Subcutaneous abdominal adipose tissue (tissue), 5 donors: ENCODE measurements at regions not wholly inside any gene's neighbourhood (a gene's known extent, or its start where the extent isn't known, plus 50 kb on each side); places are given as distances from the start of the nearest gene placed in this dataset.

Source experiments
- H3K27ac ChIP-seq: one replicate; pipeline ENCODE4 v1.7.0; 2013; ENCODE audit warnings: low read depth, mild to moderate bottlenecking, inconsistent platforms, low read length, moderate library complexity
- H3K27me3 ChIP-seq, 5 donors: one replicate each; pipeline ENCODE4 v1.7.0; 2013; ENCODE audit warnings: low read length in 5 of 5, inconsistent platforms in 1 of 5; ENCODE audit not compliant: control insufficient read depth in 5 of 5, insufficient read depth in 4 of 5
- H3K36me3 ChIP-seq, 5 donors: one replicate each; pipeline ENCODE4 v1.7.0; 2013; ENCODE audit warnings: low read length in 5 of 5; ENCODE audit not compliant: control insufficient read depth in 5 of 5, insufficient read depth in 5 of 5
- H3K4me1 ChIP-seq, 5 donors: one replicate each; pipeline ENCODE4 v1.7.0; 2013; ENCODE audit warnings: low read length in 5 of 5, mild to moderate bottlenecking in 3 of 5, moderate library complexity in 1 of 5; ENCODE audit not compliant: control insufficient read depth in 5 of 5, insufficient read depth in 5 of 5
- H3K4me3 ChIP-seq, 5 donors: one replicate each; pipeline ENCODE4 v1.7.0; 2013; ENCODE audit warnings: low read length in 5 of 5, low read depth in 1 of 5
- H3K9ac ChIP-seq, 5 donors: one replicate each; pipeline ENCODE4 v1.7.0; 2013; ENCODE audit warnings: low read length in 5 of 5, mild to moderate bottlenecking in 4 of 5, moderate library complexity in 3 of 5
- H3K9me3 ChIP-seq, 5 donors: one replicate each; pipeline ENCODE4 v1.7.0; 2013; ENCODE audit warnings: low read length in 5 of 5; ENCODE audit not compliant: control insufficient read depth in 5 of 5
- donor health status: healthy.
- donor health status: healthy.
- donor health status: healthy.
- donor health status: healthy.
- donor health status: healthy.

DNA sequence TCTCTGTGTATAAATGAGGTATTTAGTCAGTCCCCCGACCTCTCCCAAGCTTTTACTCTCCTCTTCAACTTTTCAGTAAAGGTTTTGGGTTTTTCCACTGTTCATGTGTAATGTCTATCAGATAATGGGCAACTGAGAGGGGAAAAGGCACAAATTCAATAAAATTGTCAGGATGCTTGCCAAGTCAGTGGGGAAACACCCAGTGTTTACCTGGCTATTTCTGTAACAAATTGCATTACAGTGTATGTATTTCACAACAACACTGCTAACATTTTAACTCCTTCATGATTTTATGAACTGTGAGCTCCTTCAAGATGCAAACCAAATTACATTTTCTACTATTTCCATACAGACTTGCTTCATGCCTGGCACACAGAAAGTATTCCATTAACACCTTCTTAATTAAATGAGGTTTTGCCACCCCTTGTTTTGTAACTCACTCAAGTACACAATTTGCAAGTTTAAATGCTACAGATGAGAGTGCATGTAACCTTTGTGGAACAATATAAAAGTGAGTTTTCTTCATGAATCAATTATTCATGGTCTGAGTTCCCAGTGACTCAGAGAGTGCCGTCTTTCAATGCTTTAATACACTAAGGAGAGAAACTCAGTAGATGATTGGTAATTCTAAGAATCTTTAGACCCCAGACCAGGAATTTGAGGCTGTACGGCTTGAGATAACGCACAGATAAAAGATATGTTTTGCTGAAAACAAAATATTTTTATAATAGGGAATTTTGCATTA lies 149.8 kb upstream of the TLL1 start:
- Histone ChIP-seq H3K9ac (no peak overlapping the region), H3K36me3 (no peaks in the 10 kb centered on the region), H3K27me3 (no peaks in the 10 kb centered on the region), H3K4me3 (no peak overlapping the region), H3K4me1 (peaks cover 0 to 9% (median 4%) of the 10 kb centered on the region in 5 donors), H3K9me3 (peaks cover 0 to 4% (median 0%) of the 10 kb centered on the region in 5 donors), H3K27ac (no peak overlapping the region)

DNA sequence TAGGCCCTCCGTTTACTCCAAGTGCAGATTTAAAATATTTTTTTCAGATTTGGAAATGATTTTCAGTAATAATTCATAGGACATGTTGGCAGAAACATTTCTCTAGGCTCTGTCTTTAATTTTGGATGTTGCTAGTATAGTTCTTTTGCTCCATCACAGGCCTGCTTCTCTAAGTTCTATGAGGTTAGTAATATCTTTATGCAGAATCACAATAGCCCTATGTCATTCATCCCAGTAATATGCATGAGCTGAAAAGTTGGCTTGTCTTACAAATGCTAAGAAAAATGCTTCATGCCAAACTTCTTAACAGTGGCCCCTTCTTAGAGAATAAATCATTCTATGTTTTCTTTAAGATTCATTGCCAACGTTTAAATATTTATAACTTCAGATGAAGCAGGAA lies 148.3 kb upstream of the TLL1 start:
- H3K9me3 ChIP-seq, result peaks cover 0 to 4% (median 0%) of the 10 kb centered on the region in 5 donors
- H3K4me1 ChIP-seq, result peaks cover 0 to 9% (median 4%) of the 10 kb centered on the region in 5 donors
- no peak overlapping the region for H3K9ac ChIP-seq
- no peaks in the 10 kb centered on the region for H3K36me3 ChIP-seq
- H3K27me3 ChIP-seq, result no peaks in the 10 kb centered on the region
- H3K4me3 ChIP-seq, result no peak overlapping the region
- H3K27ac ChIP-seq, result no peak overlapping the region

DNA sequence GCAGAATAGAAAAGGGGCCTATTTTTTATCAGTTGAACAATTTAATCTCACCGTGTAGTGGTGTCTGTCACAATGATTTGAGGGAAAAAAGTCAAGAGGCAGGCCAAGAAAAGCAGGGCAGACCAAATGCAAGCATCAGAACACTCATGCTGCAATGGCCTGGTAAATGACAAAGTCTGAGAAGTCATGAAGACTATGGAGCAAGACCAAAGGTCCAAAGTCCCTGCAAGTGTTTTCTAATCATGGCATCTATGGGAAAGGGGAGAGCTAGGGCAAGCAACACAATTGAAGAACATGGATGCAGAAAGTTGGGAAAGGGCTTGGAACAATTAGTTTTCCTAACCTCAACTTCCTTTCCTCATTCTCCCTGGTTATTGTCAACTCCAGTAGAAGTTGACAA lies 147.7 kb upstream of the TLL1 start:
- no peaks in the 10 kb centered on the region for H3K27me3 ChIP-seq
- no peak overlapping the region for H3K4me3 ChIP-seq
- H3K4me1 ChIP-seq, result peaks cover 0 to 9% (median 4%) of the 10 kb centered on the region in 5 donors
- no peak overlapping the region for H3K9ac ChIP-seq
- no peak overlapping the region for H3K27ac ChIP-seq
- H3K9me3 ChIP-seq, result peaks cover 0 to 4% (median 0%) of the 10 kb centered on the region in 5 donors
- H3K36me3 ChIP-seq, result no peaks in the 10 kb centered on the region

DNA sequence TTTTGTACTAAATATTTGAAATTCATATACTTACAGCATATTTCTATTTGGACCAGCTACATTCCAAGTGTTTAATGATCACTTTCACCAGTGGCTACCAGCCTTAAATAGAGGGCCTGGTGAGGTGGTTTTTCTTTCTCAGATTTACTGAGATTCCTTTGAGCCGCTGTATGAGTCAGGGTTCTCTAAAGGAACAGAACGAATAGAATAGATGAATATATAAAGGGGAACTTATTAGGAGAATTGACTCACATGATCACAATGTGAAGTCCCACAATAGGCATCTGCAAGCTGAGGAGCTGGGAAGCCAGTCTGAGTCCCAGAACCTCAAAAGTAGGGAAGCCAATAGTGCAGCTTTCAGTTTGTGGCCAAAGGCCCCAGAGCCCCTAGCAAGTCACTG lies 146.2 kb upstream of the TLL1 start:
- Histone ChIP-seq H3K4me1 (peaks cover 0 to 9% (median 4%) of the 10 kb centered on the region in 5 donors), H3K9me3 (peaks cover 0 to 4% (median 0%) of the 10 kb centered on the region in 5 donors), H3K4me3 (no peak overlapping the region), H3K27me3 (no peaks in the 10 kb centered on the region), H3K9ac (no peak overlapping the region), H3K36me3 (no peaks in the 10 kb centered on the region), H3K27ac (no peak overlapping the region)

DNA sequence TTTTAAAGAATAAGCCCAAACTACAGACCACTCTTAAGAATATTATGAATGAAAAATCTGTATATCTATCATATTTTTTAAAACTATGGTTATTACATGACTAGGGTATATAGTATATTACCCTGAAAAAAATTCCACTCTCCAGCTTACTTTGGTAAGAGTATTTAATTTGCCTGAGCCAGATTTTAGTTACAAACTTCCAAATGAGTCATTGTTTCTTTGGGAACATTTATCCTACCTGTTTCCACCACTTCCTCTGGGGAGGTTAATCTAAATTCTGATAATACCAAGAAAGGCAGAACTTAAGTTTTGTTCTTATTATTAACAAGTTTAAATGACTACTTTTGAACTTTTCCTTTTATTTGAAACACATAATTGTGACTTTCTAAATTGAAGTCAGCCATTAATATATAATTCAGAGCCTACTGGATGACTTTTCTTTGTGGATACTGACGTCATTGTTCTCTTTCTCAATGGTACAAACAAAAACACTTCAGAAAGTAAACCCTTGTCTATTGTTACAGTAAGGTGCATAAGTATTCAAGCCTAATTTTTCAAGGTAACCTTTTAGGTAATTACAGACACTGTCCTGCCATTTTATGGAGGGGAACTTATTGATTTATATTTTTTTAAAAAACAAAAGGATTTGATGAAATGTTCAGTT lies 135.6 kb upstream of the TLL1 start:
- no peak overlapping the region for H3K27ac ChIP-seq
- no peaks in the 10 kb centered on the region for H3K36me3 ChIP-seq
- peaks cover 0 to 10% (median 0%) of the 10 kb centered on the region in 5 donors for H3K4me1 ChIP-seq
- peaks cover 0 to 4% (median 0%) of the 10 kb centered on the region in 5 donors for H3K9me3 ChIP-seq
- H3K27me3 ChIP-seq, result no peaks in the 10 kb centered on the region
- no peak overlapping the region for H3K4me3 ChIP-seq
- no peak overlapping the region for H3K9ac ChIP-seq

DNA sequence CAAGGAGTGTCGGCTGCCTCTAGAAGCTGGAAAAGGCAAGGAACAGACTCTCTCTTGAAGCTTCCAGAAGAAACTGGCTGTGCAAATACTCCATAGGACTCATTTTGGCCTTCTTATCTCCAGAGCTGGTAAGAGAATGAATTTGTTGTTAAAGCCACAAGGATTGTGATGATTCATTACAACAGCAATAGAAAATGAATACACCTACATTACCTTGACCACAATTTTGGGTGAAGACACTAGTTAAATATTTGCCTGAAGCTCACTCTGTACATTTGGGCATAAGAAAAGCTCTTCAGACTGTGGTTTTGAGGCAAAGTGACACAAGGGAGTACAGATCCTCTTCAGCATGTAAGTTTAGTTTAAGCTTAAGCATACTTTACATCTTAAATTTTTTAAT lies 134.5 kb upstream of the TLL1 start:
- no peak overlapping the region for H3K4me3 ChIP-seq
- H3K27ac ChIP-seq, result no peak overlapping the region

DNA sequence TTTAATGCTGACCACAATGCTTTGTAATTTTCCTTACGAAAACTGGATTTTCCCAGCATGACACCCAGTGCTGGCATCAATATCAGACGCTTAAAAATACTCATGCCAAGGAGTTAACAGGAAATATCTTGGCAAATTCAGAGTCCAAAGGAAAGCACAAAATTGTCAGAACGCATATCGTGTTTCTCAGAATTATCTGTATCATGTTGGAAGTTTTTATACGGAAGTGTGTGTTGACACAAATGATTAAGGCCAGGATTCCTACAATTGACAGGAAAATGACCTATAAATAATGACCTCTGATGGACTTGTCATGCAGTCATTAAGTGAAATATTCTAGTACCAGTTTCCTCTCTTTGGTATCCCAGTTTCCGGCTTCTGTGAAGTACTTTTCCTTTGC lies 132.1 kb upstream of the TLL1 start:
- peaks cover 0 to 10% (median 0%) of the 10 kb centered on the region in 5 donors for H3K4me1 ChIP-seq
- peaks cover 0 to 3% (median 0%) of the 10 kb centered on the region in 5 donors for H3K9me3 ChIP-seq
- no peaks in the 10 kb centered on the region for H3K36me3 ChIP-seq
- H3K27me3 ChIP-seq, result no peaks in the 10 kb centered on the region
- no peak overlapping the region for H3K27ac ChIP-seq
- no peak overlapping the region for H3K9ac ChIP-seq
- H3K4me3 ChIP-seq, result no peak overlapping the region

More for the DNA sequence above, 134.5 kb upstream of the TLL1 start:
- Histone ChIP-seq H3K9me3 (peaks cover 0 to 4% (median 0%) of the 10 kb centered on the region in 5 donors), H3K27me3 (no peaks in the 10 kb centered on the region), H3K36me3 (no peaks in the 10 kb centered on the region), H3K9ac (no peak overlapping the region), H3K4me1 (peaks cover 0 to 10% (median 0%) of the 10 kb centered on the region in 5 donors)

DNA sequence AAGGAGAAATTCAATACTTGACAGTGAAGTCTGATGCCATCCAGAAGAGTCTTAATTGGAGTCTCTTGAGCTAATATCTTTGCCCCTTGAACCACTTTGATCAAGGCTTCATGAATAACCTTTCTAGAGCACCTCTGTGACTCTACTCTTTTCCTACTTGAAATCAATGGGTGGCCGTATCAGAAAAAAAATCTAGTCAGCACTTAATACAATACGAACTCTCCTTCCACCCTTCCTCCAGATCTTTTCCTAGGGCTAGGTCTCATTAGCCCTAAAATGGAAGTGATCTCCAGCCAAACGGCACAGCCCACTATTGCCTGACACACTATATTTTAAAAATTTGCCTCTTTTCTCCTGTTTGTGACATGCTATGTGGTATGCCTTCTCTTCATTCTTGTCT lies 129.6 kb upstream of the TLL1 start:
- Histone ChIP-seq H3K9me3 (peaks cover 0 to under 1% (median 0%) of the 10 kb centered on the region in 5 donors), H3K4me1 (peaks cover 0 to 15% (median 0%) of the 10 kb centered on the region in 5 donors), H3K27ac (no peak overlapping the region), H3K36me3 (no peaks in the 10 kb centered on the region), H3K9ac (no peak overlapping the region), H3K4me3 (no peak overlapping the region), H3K27me3 (no peaks in the 10 kb centered on the region)

DNA sequence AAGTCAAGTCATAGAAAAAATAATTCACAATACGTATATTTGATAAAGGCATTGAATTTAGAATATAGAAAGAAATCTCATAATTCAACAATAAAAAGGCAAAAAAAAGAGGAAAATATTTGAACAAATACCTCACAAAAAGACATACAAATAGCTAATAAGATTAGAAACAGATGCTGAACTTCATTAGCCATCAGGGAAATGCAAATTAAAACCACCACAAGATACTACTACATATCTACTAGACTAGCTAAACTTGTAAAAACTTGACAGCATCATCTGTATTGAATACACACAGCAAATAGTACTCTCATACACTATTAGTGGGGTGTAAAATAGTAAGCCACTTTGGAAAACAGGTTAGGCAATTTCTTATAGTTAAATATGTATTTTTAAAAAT lies 128.7 kb upstream of the TLL1 start:
- no peak overlapping the region for H3K4me3 ChIP-seq
- no peaks in the 10 kb centered on the region for H3K27me3 ChIP-seq
- no peaks in the 10 kb centered on the region for H3K36me3 ChIP-seq
- H3K27ac ChIP-seq, result no peak overlapping the region
- H3K9ac ChIP-seq, result no peak overlapping the region
- peaks cover 0 to 8% (median 0%) of the 10 kb centered on the region in 5 donors for H3K4me1 ChIP-seq
- no peaks in the 10 kb centered on the region for H3K9me3 ChIP-seq

DNA sequence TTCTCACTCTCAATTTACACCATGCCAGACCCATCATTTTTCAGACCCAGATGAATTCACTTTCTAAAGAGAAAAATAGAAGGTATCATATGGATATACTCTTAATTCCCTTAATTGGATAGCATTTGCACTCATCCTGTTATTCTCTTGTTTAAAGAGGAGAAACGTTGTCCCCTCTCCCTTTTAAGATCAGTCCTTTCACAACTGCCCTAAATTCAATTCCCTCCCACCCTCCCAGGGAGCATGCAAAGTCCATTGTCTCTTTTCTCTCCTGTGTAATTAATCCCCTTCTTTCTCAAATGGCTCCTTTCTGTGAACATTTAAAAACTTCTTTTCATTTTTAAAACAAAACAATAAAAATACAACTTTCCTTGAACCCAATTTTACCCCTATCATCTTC lies 124.7 kb upstream of the TLL1 start:
- H3K27me3 ChIP-seq, result no peaks in the 10 kb centered on the region
- no peaks in the 10 kb centered on the region for H3K9me3 ChIP-seq
- H3K27ac ChIP-seq, result no peak overlapping the region
- no peak overlapping the region for H3K9ac ChIP-seq
- H3K36me3 ChIP-seq, result no peaks in the 10 kb centered on the region
- peaks cover 0 to 6% (median 4%) of the 10 kb centered on the region in 5 donors for H3K4me1 ChIP-seq
- H3K4me3 ChIP-seq, result no peak overlapping the region
